Effector CD8-positive, alpha-beta T cell (primary cell): ENCODE measurements at regions not wholly inside any gene's neighbourhood (a gene's known extent, or its start where the extent isn't known, plus 50 kb on each side); places are given as distances from the start of the nearest gene placed in this dataset.
"Not testable (repeated sequence)": the region's sequence is repeated elsewhere in the genome, so short reads cannot be mapped to it uniquely, and the experiment has no call there.

Experiments used
- DNase-seq: peaks from one replicate; lab custom pipeline; 2025; lab: John Stamatoyannopoulos, UW

- no peak for DNase-seq
These were observed 113.9 kb upstream of the DYRK2 start for GRCh38 chr12:67534681-67535080.

GRCh38 chr12:67535176-67535575 lies 113.4 kb upstream of the DYRK2 start:
- no peak for DNase-seq

GRCh38 chr12:67535971-67536370 lies 112.6 kb upstream of the DYRK2 start:
- no peak for DNase-seq

- DNase-seq = no peak
These were observed 109.2 kb upstream of the DYRK2 start for GRCh38 chr12:67539329-67539728.

GRCh38 chr12:67539946-67540345 lies 108.6 kb upstream of the DYRK2 start:
- DNase-seq = no peak

- DNase-seq = no peak
These were observed 107.5 kb upstream of the DYRK2 start for GRCh38 chr12:67540920-67541624.

- DNase-seq = peak; percentile 14
These were observed 106.9 kb upstream of the DYRK2 start for GRCh38 chr12:67541625-67541991.

- no peak for DNase-seq
These were observed 105.3 kb upstream of the DYRK2 start for GRCh38 chr12:67543021-67543770.

GRCh38 chr12:67545298-67545697 lies 103.2 kb upstream of the DYRK2 start:
- no peak for DNase-seq

- no peak for DNase-seq
These were observed 101.8 kb upstream of the DYRK2 start for GRCh38 chr12:67546746-67547145.

- not testable (repeated sequence) for DNase-seq
These were observed 93.3 kb upstream of the DYRK2 start for GRCh38 chr12:67555075-67555717.

- no peak for DNase-seq
These were observed 89.8 kb upstream of the DYRK2 start for GRCh38 chr12:67558775-67559174.

- no peak for DNase-seq
These were observed 88.8 kb upstream of the DYRK2 start for GRCh38 chr12:67559751-67560150.

GRCh38 chr12:67562513-67563287 lies 85.8 kb upstream of the DYRK2 start:
- DNase-seq = no peak

- no peak for DNase-seq
These were observed 80.5 kb upstream of the DYRK2 start for GRCh38 chr12:67568055-67568454.

GRCh38 chr12:67572492-67572891 lies 76.1 kb upstream of the DYRK2 start:
- DNase-seq = no peak

GRCh38 chr12:67573566-67573965 lies 75.0 kb upstream of the DYRK2 start:
- no peak for DNase-seq

- DNase-seq = no peak
These were observed 69.4 kb upstream of the DYRK2 start for GRCh38 chr12:67578976-67579661.

GRCh38 chr12:67579662-67580003 lies 68.9 kb upstream of the DYRK2 start:
- no peak for DNase-seq

- DNase-seq = no peak
These were observed 66.2 kb upstream of the DYRK2 start for GRCh38 chr12:67582238-67582834.

- DNase-seq = no peak
These were observed 65.7 kb upstream of the DYRK2 start for GRCh38 chr12:67582844-67583243.
